ENCODE measurements at regions not wholly inside any gene's neighbourhood (a gene's known extent, or its start where the extent isn't known, plus 50 kb on each side); places are given as distances from the start of the nearest gene placed in this dataset.
"Not testable (repeated sequence)": the region's sequence is repeated elsewhere in the genome, so short reads cannot be mapped to it uniquely, and the experiment has no call there.

DNA sequence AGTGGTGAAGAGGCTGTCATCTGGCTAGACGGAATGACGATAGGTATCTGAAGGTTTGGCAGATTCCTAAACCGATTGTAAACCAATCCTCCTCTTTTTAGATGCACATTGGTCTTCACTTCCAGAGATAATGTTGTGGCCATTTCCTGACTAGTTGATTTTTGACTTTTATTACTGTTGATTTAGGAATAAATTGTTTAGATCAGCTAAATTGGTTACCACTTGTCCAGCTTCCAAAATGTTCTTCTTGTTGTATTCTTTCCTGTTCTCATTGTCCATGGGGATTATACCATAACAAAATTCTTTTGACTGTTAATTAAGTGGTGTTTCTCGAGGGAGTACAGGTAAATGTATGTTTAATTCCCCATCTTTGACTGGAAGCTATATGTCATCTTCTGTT is 119.7 kb downstream of the MACROH2A1 start:
- no peak for DNase-seq

DNA sequence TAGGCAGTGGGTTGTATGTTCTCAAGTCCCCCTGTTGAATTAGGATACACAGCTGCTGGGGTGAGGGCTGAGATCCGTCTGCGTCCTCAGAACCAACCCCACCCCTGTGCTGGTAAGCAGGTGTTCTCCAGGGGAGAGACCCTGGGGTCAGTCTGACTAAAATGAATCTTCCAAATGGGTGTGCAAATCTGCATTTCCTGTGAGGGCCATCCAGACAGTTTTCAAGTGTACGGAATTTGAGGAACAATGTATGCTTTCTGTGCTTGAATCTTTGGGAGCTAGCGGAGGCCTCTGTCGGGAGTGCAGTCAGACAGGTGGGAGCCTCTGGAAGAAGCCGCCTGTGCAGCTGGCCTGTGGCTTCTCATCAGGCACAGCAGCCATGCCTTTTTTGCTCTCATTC is 122.9 kb downstream of the MACROH2A1 start:
- DNase-seq: no peak

DNA sequence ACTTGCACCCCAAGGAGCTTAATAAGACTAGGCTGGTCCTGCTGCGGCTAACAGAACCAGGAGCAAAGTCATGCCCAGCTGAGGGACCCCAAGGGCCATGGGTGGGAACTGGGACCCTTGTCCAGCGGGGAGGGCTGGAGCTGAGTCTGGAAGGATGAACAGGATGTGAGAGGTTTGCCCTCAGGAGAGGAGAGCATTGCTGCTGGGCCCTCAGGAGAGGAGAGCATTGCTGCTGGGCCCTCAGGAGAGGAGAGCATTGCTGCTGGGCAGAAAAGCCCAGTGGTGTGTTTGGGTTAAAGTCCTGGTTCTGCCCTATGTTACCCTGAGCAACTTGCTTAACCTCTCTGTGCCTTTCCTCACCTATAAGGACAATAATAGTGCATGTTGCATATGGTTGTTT is 125.8 kb downstream of the MACROH2A1 start:
- no peak for DNase-seq

- no peak for DNase-seq
Observed at GRCh38 chr5:135272311-135272805, 126.7 kb downstream of the MACROH2A1 start.

DNA sequence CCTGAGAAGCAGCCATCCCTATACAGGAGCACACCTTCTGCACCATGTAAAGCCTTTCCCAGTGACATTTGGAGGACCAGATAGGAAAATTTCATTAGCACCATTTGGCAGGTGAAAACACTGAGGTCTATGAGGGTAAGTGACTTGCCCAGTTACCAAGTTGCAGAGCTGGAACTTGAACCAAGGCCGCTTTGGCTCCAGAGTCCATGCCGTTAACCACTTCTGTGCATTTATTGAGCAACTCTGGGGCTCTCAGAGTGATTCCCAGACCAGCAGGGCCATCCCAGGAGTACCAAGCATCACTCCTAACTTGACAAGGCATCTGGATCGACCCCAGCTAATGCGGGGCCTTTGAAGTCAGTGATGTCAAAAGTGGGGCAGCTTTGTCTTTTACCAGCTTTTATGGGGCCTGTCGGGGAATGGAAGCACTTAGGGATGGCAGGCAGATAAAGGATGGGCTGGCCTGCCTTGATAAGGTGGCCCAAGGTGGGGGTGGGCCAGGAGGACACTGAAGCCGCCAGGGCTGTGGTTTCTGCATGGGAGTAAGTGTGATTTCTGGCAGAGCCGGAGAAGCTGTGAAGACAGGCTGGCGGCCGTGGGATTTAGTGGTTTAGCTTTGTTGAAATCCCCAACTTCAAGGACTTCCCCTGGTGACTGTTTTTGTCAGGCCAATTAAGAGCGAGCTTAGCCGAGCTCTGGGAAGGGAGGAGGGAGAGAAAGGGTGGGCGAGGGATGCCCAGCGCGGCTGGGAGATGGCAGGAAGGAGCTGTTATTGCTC is 127.3 kb downstream of the MACROH2A1 start:
- DNase-seq: no peak

- DNase-seq: no peak
Observed at GRCh38 chr5:135269931-135270421, 129.1 kb downstream of the MACROH2A1 start.

DNA sequence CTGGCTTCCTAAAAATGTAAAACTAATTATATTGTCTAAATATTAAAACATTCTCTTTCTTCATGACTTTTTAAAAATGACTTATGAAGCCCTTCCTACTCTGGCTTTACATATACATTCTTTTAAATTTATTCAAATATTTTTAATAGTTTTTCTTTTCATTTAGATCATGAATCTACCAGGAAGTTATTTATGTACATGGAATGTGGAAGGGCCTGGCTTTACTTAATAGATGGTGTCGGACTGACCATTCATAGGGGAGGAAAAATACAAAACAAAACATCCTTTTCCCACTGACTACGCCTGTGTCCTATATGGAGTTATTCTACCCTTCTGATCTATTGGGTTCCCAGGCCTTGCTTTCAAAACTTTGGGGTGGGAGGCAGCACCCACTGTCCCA is 129.8 kb downstream of the MACROH2A1 start:
- no peak for DNase-seq

GRCh38 chr5:135266975-135267374 is 132.1 kb downstream of the MACROH2A1 start:
- DNase-seq: no peak

- no peak for DNase-seq
Observed at GRCh38 chr5:135266303-135266635, 132.8 kb downstream of the MACROH2A1 start.

DNA sequence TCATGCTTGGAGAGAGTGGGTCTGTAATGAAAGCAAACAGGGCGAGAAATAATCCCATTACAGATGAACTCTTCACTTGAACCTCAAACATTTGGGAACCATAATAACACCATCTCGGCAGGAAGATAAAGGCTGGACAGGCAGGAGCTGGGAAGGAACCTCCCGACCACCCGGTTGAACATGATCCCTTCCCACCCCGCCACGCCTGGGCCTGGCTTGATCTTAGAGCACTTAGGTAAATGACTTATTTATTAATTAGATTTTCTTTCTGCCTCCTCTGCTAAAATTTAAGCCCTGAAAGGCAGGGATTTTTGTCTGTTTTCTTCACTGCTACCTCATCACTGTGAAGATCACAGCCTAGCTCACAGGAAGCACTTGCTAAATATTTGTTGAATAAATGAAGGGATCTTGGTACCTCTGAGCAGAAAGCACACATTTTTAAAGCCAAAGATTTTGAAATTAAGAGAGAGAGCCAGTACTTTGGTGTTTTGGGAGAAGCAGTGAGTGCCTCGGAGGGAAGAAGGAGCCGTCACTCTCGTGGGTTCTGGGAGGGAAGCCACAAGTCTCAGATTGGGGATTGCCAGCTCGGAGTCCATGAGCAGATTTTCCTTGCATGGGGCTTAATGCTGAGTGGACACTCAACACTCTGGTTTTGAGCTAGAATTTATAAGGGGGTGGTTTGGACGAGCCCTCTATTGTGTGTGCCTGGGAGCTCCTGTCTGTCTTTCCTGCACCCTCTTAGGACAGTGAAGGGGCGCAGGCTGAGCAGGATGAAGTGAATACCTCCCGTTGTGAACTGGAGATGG is 133.3 kb downstream of the MACROH2A1 start:
- no peak for DNase-seq

GRCh38 chr5:135264451-135265440 is 134.3 kb downstream of the MACROH2A1 start:
- DNase-seq: no peak

DNA sequence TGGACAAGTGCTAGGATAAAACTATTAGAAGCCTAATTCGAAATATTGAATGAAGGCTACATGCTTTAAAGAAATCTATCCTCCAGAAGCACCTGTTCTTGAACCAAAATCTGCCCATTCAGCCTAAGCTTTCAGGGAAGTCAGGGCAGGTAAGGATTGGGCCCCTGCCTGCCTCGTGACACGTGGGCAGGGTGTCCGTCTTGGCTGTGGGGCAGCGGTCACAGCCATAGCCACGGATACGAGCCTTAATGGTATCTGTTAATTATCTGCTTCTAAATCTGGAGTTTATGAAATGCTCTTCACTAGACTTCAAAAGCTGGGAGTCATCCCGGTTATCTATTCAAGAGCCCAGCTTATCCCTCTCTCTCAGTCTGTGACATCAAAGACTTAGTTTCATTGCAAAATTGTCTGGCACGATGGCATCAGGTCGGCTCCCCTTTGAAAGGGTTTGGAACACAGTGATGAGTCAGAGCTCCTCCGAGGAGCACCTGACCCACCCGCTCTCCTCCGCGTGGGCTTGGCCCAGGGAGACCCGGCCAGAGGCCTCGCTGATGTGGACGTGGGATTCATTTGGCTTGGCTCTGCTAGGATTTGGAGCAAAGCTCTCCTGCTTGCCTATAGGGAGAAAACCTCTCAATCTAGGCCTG is 135.9 kb downstream of the MACROH2A1 start:
- DNase-seq: no peak

DNA sequence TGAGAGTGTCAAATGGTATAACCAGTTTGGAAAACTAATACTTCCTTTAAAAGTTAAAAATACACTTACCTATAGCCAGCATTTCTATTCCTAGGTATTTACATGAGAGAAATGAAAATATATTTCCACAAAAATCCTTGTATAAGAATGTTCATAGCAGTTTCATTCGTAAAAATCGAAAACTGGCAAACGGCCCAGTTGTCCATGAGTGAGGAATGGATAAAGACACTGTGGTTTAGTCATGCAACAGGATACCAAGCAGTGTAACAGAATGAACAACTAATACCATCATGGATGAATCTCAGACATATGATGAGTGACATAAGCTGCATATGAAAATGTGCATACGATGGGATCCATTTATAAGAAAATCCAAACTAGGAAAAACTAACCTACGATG is 136.7 kb downstream of the MACROH2A1 start:
- no peak for DNase-seq

GRCh38 chr5:135260108-135260507 is 138.9 kb downstream of the MACROH2A1 start:
- DNase-seq: not testable (repeated sequence)

- DNase-seq: no peak
Observed at GRCh38 chr5:135255461-135256178, 143.4 kb downstream of the MACROH2A1 start.

DNA sequence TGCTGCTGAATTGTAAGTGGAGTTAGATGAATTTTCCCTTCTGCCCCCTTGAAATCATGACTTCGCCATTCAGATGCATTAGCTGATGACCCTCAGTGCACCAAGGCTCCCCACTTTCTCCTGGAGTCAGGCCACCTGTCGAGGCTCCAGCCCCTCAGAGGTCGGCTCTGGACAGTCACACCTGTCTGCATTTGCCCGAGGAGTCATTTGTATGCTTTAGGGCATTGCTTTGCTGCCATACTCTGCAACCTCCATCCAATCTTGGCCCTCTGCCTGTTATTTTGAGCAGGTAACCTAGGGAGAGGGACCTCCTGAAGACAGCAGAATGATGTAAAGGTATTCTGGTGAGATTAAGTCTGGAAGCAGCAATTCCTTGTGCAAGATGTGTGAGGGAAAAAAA is 144.8 kb downstream of the MACROH2A1 start:
- no peak for DNase-seq

DNA sequence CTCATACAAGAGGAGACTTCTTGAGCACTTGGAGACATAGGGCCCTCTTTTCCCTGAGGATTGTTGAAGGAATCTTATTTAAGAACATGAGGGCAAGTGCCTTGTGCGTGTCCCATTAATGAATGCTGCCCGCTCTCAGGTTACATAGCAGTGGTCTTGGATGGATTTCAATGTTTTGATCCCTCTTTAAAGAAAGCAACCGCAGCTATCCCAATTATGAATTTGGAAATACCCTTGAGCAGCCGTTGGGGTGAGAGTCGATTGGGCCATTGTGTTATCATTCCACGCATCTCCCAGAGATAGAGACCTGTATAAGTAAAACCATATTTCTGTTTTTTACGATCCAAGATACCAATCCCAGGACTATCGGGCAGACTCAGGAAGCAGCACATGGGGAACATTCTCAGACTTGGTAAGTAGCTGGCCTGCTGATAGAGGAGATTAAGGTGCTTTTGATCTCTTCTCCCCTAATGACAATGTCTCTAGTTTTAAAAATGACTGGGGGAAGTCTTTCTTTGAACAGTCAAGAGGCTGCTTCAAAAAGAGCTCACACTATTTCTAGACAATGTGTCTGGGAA is 145.3 kb downstream of the MACROH2A1 start:
- DNase-seq: no peak

- no peak for DNase-seq
Observed at GRCh38 chr5:135251093-135251492, 147.9 kb downstream of the MACROH2A1 start.

DNA sequence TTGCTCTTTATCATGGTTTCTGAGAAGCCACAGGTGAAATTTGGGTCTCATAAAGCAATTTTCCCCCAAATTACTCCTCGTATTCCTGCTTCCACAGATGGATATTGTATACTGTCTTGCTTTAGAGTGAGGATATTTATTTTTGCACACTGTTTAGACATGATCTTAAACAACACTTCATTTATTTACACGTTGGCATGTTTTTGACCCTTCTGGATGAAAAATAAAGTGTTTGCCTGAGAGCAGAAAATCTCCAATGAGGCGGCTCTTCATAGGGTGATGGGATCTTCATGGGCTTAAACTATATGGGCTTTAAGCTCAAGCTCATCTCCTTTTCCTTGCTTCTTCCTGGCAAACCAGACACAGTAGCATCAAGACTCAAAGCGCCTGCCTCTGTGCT is 148.4 kb downstream of the MACROH2A1 start:
- DNase-seq: no peak

GRCh38 chr5:135249658-135250057 is 149.4 kb downstream of the MACROH2A1 start:
- DNase-seq: no peak

DNA sequence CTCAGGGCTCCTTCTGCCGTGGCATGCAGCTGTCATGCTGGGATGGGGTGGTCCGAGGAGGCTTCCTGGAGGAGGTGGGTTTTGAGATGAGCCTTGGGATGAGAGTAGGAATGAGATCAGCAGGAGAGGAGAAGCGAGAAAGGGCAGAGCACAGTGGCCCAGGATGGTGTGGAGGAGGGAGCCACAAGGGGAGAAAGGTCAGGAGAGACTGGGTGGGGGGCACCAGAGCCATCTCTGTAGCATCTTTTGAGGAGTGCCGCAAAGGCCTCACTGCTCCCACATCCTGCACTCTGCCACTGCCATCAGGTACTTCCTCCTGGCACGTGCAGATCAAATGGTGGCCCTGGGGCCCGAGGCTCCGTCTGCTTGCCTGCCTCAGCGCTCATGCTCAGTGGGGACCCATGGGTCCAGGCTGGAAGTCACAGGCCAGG is 150.2 kb downstream of the MACROH2A1 start:
- no peak for DNase-seq

All from activated CD4-positive, alpha-beta T cell treated with anti-CD3 and anti-CD28 coated beads, Interleukin-2, amount 50 U/mL, for 48 hours (primary cell).